NCI-H526 (cell line): ENCODE measurements at regions not wholly inside any gene's neighbourhood (a gene's known extent, or its start where the extent isn't known, plus 50 kb on each side); places are given as distances from the start of the nearest gene placed in this dataset.

Source experiments
- DNase-seq, 2 experiments: peaks; one replicate each; lab custom pipeline; 2025; lab: John Stamatoyannopoulos, UW

- DNase-seq, result no peak
These were observed 1488.3 kb downstream of the RPA4 start for GRCh38 chrX:98371994-98372393.

- DNase-seq, result no peak
These were observed 1495.4 kb downstream of the RPA4 start for GRCh38 chrX:98379134-98379533.

GRCh38 chrX:98380106-98380505 is 1496.4 kb downstream of the RPA4 start:
- DNase-seq, result no peak

- no peak for DNase-seq
These were observed 1496.8 kb downstream of the RPA4 start for GRCh38 chrX:98380556-98380955.

GRCh38 chrX:98398542-98398941 is 1514.8 kb downstream of the RPA4 start:
- no peak for DNase-seq

- DNase-seq, result no peak
These were observed 1521.7 kb downstream of the RPA4 start for GRCh38 chrX:98405376-98405775.

GRCh38 chrX:98407584-98407983 is 1523.9 kb downstream of the RPA4 start:
- DNase-seq, result no peak

- DNase-seq, result no peak
These were observed 1526.2 kb downstream of the RPA4 start for GRCh38 chrX:98409867-98410266.

GRCh38 chrX:98412058-98412457 is 1528.3 kb downstream of the RPA4 start:
- DNase-seq, result no peak

GRCh38 chrX:98422536-98422935 is 1538.8 kb downstream of the RPA4 start:
- no peak for DNase-seq

- no peak for DNase-seq
These were observed 1548.7 kb downstream of the RPA4 start for GRCh38 chrX:98432413-98432812.

GRCh38 chrX:98448524-98448923 is 1564.8 kb downstream of the RPA4 start:
- DNase-seq, result no peak

- no peak for DNase-seq
These were observed 1568.7 kb downstream of the RPA4 start for GRCh38 chrX:98452456-98452855.

GRCh38 chrX:98459669-98460068 is 1576.0 kb downstream of the RPA4 start:
- DNase-seq, result no peak

- no peak for DNase-seq
These were observed 1596.9 kb downstream of the RPA4 start for GRCh38 chrX:98480606-98481005.

GRCh38 chrX:98481636-98482035 is 1597.9 kb downstream of the RPA4 start:
- DNase-seq, result no peak

- DNase-seq, result no peak
These were observed 1607.0 kb downstream of the RPA4 start for GRCh38 chrX:98490670-98491069.

- no peak for DNase-seq
These were observed 1617.7 kb downstream of the RPA4 start for GRCh38 chrX:98501426-98501825.

GRCh38 chrX:98506907-98507306 is 1623.2 kb downstream of the RPA4 start:
- DNase-seq, result no peak

- no peak for DNase-seq
These were observed 1630.3 kb downstream of the RPA4 start for GRCh38 chrX:98514032-98514431.

GRCh38 chrX:98516120-98516519 is 1632.4 kb downstream of the RPA4 start:
- no peak for DNase-seq

- DNase-seq, result no peak
These were observed 1639.3 kb downstream of the RPA4 start for GRCh38 chrX:98523026-98523425.

- DNase-seq, result no peak
These were observed 1639.8 kb downstream of the RPA4 start for GRCh38 chrX:98523521-98523920.

- DNase-seq, result no peak
These were observed 1664.8 kb downstream of the RPA4 start for GRCh38 chrX:98548519-98548918.

GRCh38 chrX:98568795-98569194 is 1685.1 kb downstream of the RPA4 start:
- no peak for DNase-seq
